Keratinocyte (primary cell): ENCODE measurements at regions not wholly inside any gene's neighbourhood (a gene's known extent, or its start where the extent isn't known, plus 50 kb on each side); places are given as distances from the start of the nearest gene placed in this dataset.
A peak's percentile ranks its signal among the peaks of the same experiment; 100 is the strongest.

Experiments used
- DNase-seq: peaks from one replicate; pipeline ENCODE4 v3.0.0-alpha.2; 2011; ENCODE audit warnings: low read depth, missing footprints, low spot score
- FAIRE-seq: peaks from 2 replicates; lab custom pipeline; 2011; peaks lifted over from hg19 to GRCh38; lab: Jason Lieb, UNC
- H2AFZ ChIP-seq: 2 replicates; pipeline ENCODE4 v1.6.0; 2012; ENCODE audit warnings: low read length, control low read depth, inconsistent platforms; ENCODE audit not compliant: control insufficient read depth
- H3K27ac ChIP-seq: 2 replicates; pipeline ENCODE4 v1.5.1; 2011; ENCODE audit warnings: low read length; ENCODE audit not compliant: control insufficient read depth, insufficient read depth
- H3K27me3 ChIP-seq: 3 replicates; pipeline ENCODE4 v1.6.0; 2011; ENCODE audit warnings: low read length; ENCODE audit not compliant: control insufficient read depth, insufficient read depth; ENCODE audit errors: extremely low read depth
- H3K36me3 ChIP-seq, 2 experiments: 2 replicates in 1 of 2; 3 replicates in 1 of 2; pipeline ENCODE4 v1.5.1; 2011; ENCODE audit warnings: low read length in 2 of 2, mild to moderate bottlenecking in 1 of 2; ENCODE audit not compliant: control insufficient read depth in 2 of 2, insufficient read depth in 2 of 2; ENCODE audit errors: extremely low read depth in 1 of 2
- H3K4me1 ChIP-seq: 3 replicates; pipeline ENCODE4 v1.5.1; 2011; ENCODE audit warnings: low read length; ENCODE audit not compliant: control insufficient read depth, insufficient read depth; ENCODE audit errors: extremely low read depth
- H3K4me2 ChIP-seq: 3 replicates; pipeline ENCODE4 v1.6.0; 2011; ENCODE audit warnings: low read depth, low read length; ENCODE audit not compliant: control insufficient read depth, insufficient read depth; ENCODE audit errors: extremely low read depth
- H3K4me3 ChIP-seq, 3 experiments: fragments of 200-600 bp in 1 of 3; sonication (generic) in 1 of 3; 2 replicates in 2 of 3; 3 replicates in 1 of 3; pipeline ENCODE4 v1.5.1; 2011 to 2016; ENCODE audit warnings: low read length in 3 of 3, mild to moderate bottlenecking in 3 of 3, control low read depth in 2 of 3, inconsistent platforms in 1 of 3, low read depth in 1 of 3, mixed read lengths in 1 of 3, mixed run types in 1 of 3, moderate library complexity in 1 of 3; ENCODE audit not compliant: control insufficient read depth in 2 of 3, insufficient read depth in 2 of 3; ENCODE audit errors: extremely low read depth in 1 of 3
- H3K79me2 ChIP-seq: 2 replicates; pipeline ENCODE4 v1.6.0; 2012; ENCODE audit warnings: low read length; ENCODE audit not compliant: control insufficient read depth, insufficient read depth
- H3K9ac ChIP-seq: 3 replicates; pipeline ENCODE4 v1.6.0; 2011; ENCODE audit warnings: low read length; ENCODE audit not compliant: control insufficient read depth, insufficient read depth; ENCODE audit errors: extremely low read depth
- H3K9me1 ChIP-seq: 3 replicates; pipeline ENCODE4 v1.6.0; 2011; ENCODE audit warnings: low read length; ENCODE audit not compliant: control insufficient read depth, insufficient read depth; ENCODE audit errors: extremely low read depth
- H3K9me3 ChIP-seq: 2 replicates; pipeline ENCODE4 v1.5.1; 2012; ENCODE audit warnings: low read depth, low read length; ENCODE audit not compliant: control insufficient read depth
- H4K20me1 ChIP-seq: 3 replicates; pipeline ENCODE4 v1.6.0; 2011; ENCODE audit warnings: low read length; ENCODE audit not compliant: control insufficient read depth, insufficient read depth; ENCODE audit errors: extremely low read depth
- EZH2 ChIP-seq: IDR thresholded peaks from one replicate; pipeline ENCODE4 v1.6.1; 2012; ENCODE audit warnings: inconsistent platforms, mild to moderate bottlenecking, low read length, moderate library complexity
- dilution Hi-C: fragments of 300-500 bp; cut with MboI; formaldehyde crosslinking; loops from one replicate; pipeline ENCODE4 v1.7.0; 2020; ENCODE audit warnings: low sequenced_read_pairs; ENCODE audit not compliant: extremely low pct_ligation_motif_present
- TF ChIP-seq, protein P1 (sequence below), 3 experiments: IDR thresholded peaks in 1 of 3; conservative IDR thresholded peaks in 1 of 3; optimal IDR thresholded peaks in 1 of 3; 2 replicates in 2 of 3; 3 replicates in 1 of 3; pipeline versions ENCODE3 to v1.5.1; 2011; ENCODE audit warnings: low read length in 3 of 3, mild to moderate bottlenecking in 3 of 3, moderate library complexity in 2 of 3, control low read depth in 1 of 3, inconsistent platforms in 1 of 3; ENCODE audit not compliant: insufficient read depth in 2 of 3; ENCODE audit errors: extremely low read depth in 1 of 3

DNA sequence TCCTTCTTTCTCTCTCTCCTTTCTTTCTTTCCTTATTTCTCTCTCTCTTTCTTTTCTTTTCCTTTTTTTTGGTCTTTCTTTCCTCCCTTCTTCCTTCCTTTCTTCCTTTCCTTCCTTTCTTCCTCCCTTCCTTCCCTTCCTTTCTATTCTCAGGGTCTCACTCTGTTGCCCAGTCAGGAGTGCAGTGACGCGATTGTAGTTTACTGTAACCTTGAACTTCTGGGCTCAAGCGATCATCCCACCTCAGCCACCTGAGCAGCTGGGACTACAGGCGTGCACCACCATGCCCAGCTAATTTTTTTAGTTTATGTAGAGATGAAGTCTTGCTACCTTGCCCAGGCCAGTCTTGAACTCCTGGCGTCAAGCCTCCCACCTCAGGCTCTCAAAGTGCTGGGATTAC, 83.8 kb upstream of the PPM1B start:
- no peak overlapping the region for H3K9ac ChIP-seq
- H3K27ac ChIP-seq: no peak overlapping the region
- H4K20me1 ChIP-seq: no peaks in the 10 kb centered on the region
- dilution Hi-C loops: no loop called here
- no peak overlapping the region for H3K4me2 ChIP-seq
- DNase-seq: no peak
- no peaks in the 10 kb centered on the region for H3K27me3 ChIP-seq
- no peaks in the 10 kb centered on the region for H3K79me2 ChIP-seq
- FAIRE-seq: no peak
- H3K4me1 ChIP-seq: peaks cover 5% of the 10 kb centered on the region
- no peaks in the 10 kb centered on the region for H3K9me1 ChIP-seq
- TF ChIP-seq, protein P1, sequence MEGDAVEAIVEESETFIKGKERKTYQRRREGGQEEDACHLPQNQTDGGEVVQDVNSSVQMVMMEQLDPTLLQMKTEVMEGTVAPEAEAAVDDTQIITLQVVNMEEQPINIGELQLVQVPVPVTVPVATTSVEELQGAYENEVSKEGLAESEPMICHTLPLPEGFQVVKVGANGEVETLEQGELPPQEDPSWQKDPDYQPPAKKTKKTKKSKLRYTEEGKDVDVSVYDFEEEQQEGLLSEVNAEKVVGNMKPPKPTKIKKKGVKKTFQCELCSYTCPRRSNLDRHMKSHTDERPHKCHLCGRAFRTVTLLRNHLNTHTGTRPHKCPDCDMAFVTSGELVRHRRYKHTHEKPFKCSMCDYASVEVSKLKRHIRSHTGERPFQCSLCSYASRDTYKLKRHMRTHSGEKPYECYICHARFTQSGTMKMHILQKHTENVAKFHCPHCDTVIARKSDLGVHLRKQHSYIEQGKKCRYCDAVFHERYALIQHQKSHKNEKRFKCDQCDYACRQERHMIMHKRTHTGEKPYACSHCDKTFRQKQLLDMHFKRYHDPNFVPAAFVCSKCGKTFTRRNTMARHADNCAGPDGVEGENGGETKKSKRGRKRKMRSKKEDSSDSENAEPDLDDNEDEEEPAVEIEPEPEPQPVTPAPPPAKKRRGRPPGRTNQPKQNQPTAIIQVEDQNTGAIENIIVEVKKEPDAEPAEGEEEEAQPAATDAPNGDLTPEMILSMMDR (optimal IDR thresholded peaks at IDR 0.05 in 1 of 3, IDR thresholded peaks at IDR 0.05 in 1 of 3, conservative IDR thresholded peaks at IDR 0.05 in 1 of 3; ENCODE audit: extremely low read depth in 1 of 3, insufficient read depth in 2 of 3, low read length in 3 of 3): no peak
- TF ChIP-seq EZH2: no peak
- no peaks in the 10 kb centered on the region for H3K36me3 ChIP-seq
- H2AFZ ChIP-seq: no peak overlapping the region
- no peaks in the 10 kb centered on the region for H3K9me3 ChIP-seq
- no peak overlapping the region for H3K4me3 ChIP-seq

DNA sequence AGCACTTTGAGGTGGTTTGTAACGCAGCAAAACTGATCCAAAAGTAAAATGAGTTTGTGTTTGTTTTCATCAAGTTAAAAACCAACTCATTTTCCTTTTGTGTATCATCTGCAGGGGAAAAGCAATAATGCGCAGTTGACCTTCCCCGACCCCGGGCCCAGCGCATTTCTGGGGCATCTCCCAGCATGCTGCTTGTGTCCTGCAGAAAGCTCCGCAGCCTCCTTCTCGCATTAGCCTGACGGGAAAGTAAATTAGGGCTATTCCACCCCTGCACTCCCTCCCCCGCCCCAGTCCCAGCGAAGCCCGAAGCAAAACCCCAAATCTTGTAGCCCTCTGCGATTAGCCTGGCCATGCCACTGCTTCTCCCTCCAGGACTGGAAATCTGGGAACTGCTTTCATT, 82.0 kb upstream of the PPM1B start:
- Histone ChIP-seq H3K9me3 (no peaks in the 10 kb centered on the region), H3K4me2 (peak overlapping the region; percentile 75), H3K27me3 (no peaks in the 10 kb centered on the region), H3K9ac (no peak overlapping the region), H4K20me1 (no peaks in the 10 kb centered on the region), H3K4me3 (peak overlapping the region in 1 of 3 experiments; percentile 69), H3K4me1 (peaks cover 5% of the 10 kb centered on the region), H3K36me3 (no peaks in the 10 kb centered on the region), H3K9me1 (no peaks in the 10 kb centered on the region), H2AFZ (peak overlapping the region; percentile 81), H3K79me2 (no peaks in the 10 kb centered on the region), H3K27ac (no peak overlapping the region)
- dilution Hi-C loops: no loop called here
- no peak for TF ChIP-seq EZH2
- TF ChIP-seq, protein P1 (optimal IDR thresholded peaks at IDR 0.05 in 1 of 3, IDR thresholded peaks at IDR 0.05 in 1 of 3, conservative IDR thresholded peaks at IDR 0.05 in 1 of 3; ENCODE audit: extremely low read depth in 1 of 3, insufficient read depth in 2 of 3, low read length in 3 of 3): no peak
- FAIRE-seq (no peak), DNase-seq (no peak)
